H1 (cell line): ENCODE measurements at regions not wholly inside any gene's neighbourhood (a gene's known extent, or its start where the extent isn't known, plus 50 kb on each side); places are given as distances from the start of the nearest gene placed in this dataset.

Experiments used
- CBX5 ChIP-seq: fragments of 300-800, 300-1000 bp; sonication (generic); IDR thresholded peaks from 2 replicates; pipeline ENCODE4 v1.7.1; 2016; ENCODE audit warnings: antibody characterized with exemption, low read length, low read depth
- EP300 ChIP-seq, 2 experiments: IDR thresholded peaks; 1 replicate in 1 of 2; 2 replicates in 1 of 2; pipeline ENCODE4 v1.6.1; 2011 to 2012; ENCODE audit warnings: low read depth in 2 of 2, low read length in 2 of 2, mild to moderate bottlenecking in 2 of 2, borderline replicate concordance in 1 of 2, inconsistent platforms in 1 of 2, moderate library complexity in 1 of 2
- EZH2 ChIP-seq: fragments of 200-600 bp; sonication (generic); IDR thresholded peaks from 2 replicates; pipeline ENCODE4 v1.7.1; 2012; ENCODE audit warnings: low read depth, mild to moderate bottlenecking, moderate library complexity, low read length, inconsistent platforms; ENCODE audit not compliant: severe bottlenecking
- KDM4A ChIP-seq: IDR thresholded peaks from one replicate; pipeline ENCODE4 v1.7.1; 2012; ENCODE audit warnings: low read depth, mild to moderate bottlenecking, moderate library complexity, low read length, inconsistent platforms; ENCODE audit not compliant: severe bottlenecking
- NRF1 ChIP-seq: IDR thresholded peaks from 2 replicates; pipeline ENCODE4 v1.6.1; 2011; ENCODE audit warnings: mild to moderate bottlenecking, low read depth, low read length, improper control_type of control experiment
- POLR2A ChIP-seq, 2 experiments: IDR thresholded peaks; 1 replicate in 1 of 2; 2 replicates in 1 of 2; pipeline ENCODE4 v1.6.1; 2011; ENCODE audit warnings: low read depth in 2 of 2, low read length in 2 of 2, mild to moderate bottlenecking in 2 of 2; ENCODE audit errors: control extremely low read depth in 1 of 2
- POLR2AphosphoS5 ChIP-seq: IDR thresholded peaks from 2 replicates; pipeline ENCODE4 v1.6.1; 2011; ENCODE audit warnings: low read depth, low read length
- TAF1 ChIP-seq: IDR thresholded peaks from 2 replicates; pipeline ENCODE4 v1.6.1; 2011; ENCODE audit warnings: mild to moderate bottlenecking, low read depth, low read length
- ZNF274 ChIP-seq: IDR thresholded peaks from 2 replicates; pipeline ENCODE4 v1.7.0; 2012; ENCODE audit warnings: low read length, borderline replicate concordance; ENCODE audit errors: extremely low read depth
- TF ChIP-seq, protein P1 (sequence below): IDR thresholded peaks from 2 replicates; pipeline ENCODE4 v1.6.1; 2012; ENCODE audit warnings: inconsistent platforms
- TF ChIP-seq, protein P2 (sequence below), 3 experiments: IDR thresholded peaks; 1 replicate in 2 of 3; 2 replicates in 1 of 3; pipeline versions ENCODE4 v1.5.1 to v1.6.1; 2011; ENCODE audit warnings: low read length in 3 of 3, mild to moderate bottlenecking in 3 of 3, inconsistent platforms in 2 of 3, low read depth in 1 of 3, moderate library complexity in 1 of 3; ENCODE audit not compliant: insufficient read depth in 1 of 3; ENCODE audit errors: control extremely low read depth in 1 of 3
- TF ChIP-seq, protein P3 (sequence below): IDR thresholded peaks from 2 replicates; pipeline ENCODE4 v1.6.1; 2011; ENCODE audit warnings: low read length, improper control_type of control experiment

DNA sequence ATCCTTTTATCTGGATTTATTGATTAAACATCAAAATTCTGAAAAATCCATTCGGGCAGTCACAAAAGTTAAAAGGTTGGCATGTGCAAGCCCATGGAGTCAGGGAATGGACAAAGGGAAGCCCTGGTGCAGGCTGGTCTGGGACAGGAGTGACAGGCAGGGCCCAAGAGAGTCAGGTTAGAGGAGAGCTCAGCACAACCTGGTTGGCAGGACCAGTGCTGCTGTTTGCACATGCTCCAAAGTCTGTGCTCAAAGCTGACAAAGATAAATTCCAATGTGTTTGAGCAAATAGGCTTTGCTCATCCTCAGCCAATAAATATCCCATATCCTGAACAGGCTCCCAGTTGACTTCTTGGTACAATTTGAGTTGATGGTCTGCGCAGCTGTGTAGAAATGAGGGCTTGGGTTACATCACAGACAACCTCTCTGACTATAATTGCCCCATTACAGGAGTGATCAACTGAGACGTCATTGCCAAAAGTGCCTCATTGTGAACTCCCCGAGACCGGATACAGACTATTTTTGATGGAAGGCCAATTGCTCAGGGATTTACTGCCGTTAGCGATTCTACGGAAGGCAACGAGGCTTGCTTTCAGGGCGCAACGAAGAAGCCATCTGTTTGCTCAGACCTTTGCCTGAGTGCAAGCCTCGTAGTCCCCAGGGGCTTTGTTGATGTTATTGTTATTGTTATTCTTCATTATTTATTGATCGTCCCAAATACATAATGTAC is 1008.1 kb upstream of the TENM3 start:
- TF ChIP-seq CBX5 = no peak
- TF ChIP-seq, protein P1, sequence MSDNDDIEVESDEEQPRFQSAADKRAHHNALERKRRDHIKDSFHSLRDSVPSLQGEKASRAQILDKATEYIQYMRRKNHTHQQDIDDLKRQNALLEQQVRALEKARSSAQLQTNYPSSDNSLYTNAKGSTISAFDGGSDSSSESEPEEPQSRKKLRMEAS = no peak
- TF ChIP-seq EP300 (IDR thresholded peaks at IDR 0.05; ENCODE audit: borderline replicate concordance in 1 of 2, low read depth in 2 of 2, low read length in 2 of 2) = no peak
- TF ChIP-seq EZH2 = no peak
- TF ChIP-seq, protein P2, sequence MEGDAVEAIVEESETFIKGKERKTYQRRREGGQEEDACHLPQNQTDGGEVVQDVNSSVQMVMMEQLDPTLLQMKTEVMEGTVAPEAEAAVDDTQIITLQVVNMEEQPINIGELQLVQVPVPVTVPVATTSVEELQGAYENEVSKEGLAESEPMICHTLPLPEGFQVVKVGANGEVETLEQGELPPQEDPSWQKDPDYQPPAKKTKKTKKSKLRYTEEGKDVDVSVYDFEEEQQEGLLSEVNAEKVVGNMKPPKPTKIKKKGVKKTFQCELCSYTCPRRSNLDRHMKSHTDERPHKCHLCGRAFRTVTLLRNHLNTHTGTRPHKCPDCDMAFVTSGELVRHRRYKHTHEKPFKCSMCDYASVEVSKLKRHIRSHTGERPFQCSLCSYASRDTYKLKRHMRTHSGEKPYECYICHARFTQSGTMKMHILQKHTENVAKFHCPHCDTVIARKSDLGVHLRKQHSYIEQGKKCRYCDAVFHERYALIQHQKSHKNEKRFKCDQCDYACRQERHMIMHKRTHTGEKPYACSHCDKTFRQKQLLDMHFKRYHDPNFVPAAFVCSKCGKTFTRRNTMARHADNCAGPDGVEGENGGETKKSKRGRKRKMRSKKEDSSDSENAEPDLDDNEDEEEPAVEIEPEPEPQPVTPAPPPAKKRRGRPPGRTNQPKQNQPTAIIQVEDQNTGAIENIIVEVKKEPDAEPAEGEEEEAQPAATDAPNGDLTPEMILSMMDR (IDR thresholded peaks at IDR 0.05; ENCODE audit: control extremely low read depth in 1 of 3, insufficient read depth in 1 of 3, low read depth in 1 of 3, low read length in 3 of 3) = no peak
- TF ChIP-seq, protein P3, sequence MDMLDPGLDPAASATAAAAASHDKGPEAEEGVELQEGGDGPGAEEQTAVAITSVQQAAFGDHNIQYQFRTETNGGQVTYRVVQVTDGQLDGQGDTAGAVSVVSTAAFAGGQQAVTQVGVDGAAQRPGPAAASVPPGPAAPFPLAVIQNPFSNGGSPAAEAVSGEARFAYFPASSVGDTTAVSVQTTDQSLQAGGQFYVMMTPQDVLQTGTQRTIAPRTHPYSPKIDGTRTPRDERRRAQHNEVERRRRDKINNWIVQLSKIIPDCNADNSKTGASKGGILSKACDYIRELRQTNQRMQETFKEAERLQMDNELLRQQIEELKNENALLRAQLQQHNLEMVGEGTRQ = no peak
- TF ChIP-seq POLR2A (IDR thresholded peaks at IDR 0.05; ENCODE audit: control extremely low read depth in 1 of 2, low read depth in 2 of 2, low read length in 2 of 2) = no peak
- no peak for TF ChIP-seq POLR2AphosphoS5
- TF ChIP-seq KDM4A = no peak
- no peak for TF ChIP-seq ZNF274
- no peak for TF ChIP-seq TAF1
- no peak for TF ChIP-seq NRF1
